Bronchial epithelial cell (primary cell): ENCODE measurements at regions not wholly inside any gene's neighbourhood (a gene's known extent, or its start where the extent isn't known, plus 50 kb on each side); places are given as distances from the start of the nearest gene placed in this dataset.

Source experiments
- DNase-seq: peaks from one replicate; pipeline ENCODE4 v3.0.0-alpha.2; 2010; ENCODE audit warnings: low read depth
- FAIRE-seq: peaks from 2 replicates; lab custom pipeline; 2011; peaks lifted over from hg19 to GRCh38; lab: Jason Lieb, UNC
- H3K27me3 ChIP-seq: 2 replicates; pipeline ENCODE4 v1.5.1; 2011; ENCODE audit warnings: low read length; ENCODE audit not compliant: control insufficient read depth, insufficient read depth
- H3K36me3 ChIP-seq: 2 replicates; pipeline ENCODE4 v1.5.1; 2011; ENCODE audit warnings: low read length; ENCODE audit not compliant: control insufficient read depth, insufficient read depth
- H3K4me3 ChIP-seq: 2 replicates; pipeline ENCODE4 v1.5.1; 2011; ENCODE audit warnings: mild to moderate bottlenecking, low read depth, low read length, control low read depth
- CTCF ChIP-seq: IDR thresholded peaks from 2 replicates; pipeline ENCODE4 v1.5.1; 2011; ENCODE audit warnings: mild to moderate bottlenecking, moderate library complexity, low read length, control low read depth, inconsistent platforms; ENCODE audit not compliant: insufficient read depth, severe bottlenecking

- DNase-seq, result no peak
- Histone ChIP-seq H3K36me3 (no peaks in the 10 kb centered on the region), H3K27me3 (peaks cover 3% of the 10 kb centered on the region), H3K4me3 (no peak overlapping the region)
- FAIRE-seq, result no peak
- no peak for TF ChIP-seq CTCF
These were observed 320.8 kb upstream of the NFE2L3 start for GRCh38 chr7:25831062-25831691.

- TF ChIP-seq CTCF, result no peak
- peaks cover 3% of the 10 kb centered on the region for H3K27me3 ChIP-seq
- H3K36me3 ChIP-seq, result no peaks in the 10 kb centered on the region
- H3K4me3 ChIP-seq, result no peak overlapping the region
- no peak for DNase-seq
- no peak for FAIRE-seq
These were observed 320.1 kb upstream of the NFE2L3 start for GRCh38 chr7:25831831-25832411.

GRCh38 chr7:25832456-25832855 is 319.5 kb upstream of the NFE2L3 start:
- peaks cover 3% of the 10 kb centered on the region for H3K27me3 ChIP-seq
- DNase-seq, result no peak
- TF ChIP-seq CTCF, result no peak
- FAIRE-seq, result no peak
- H3K36me3 ChIP-seq, result no peaks in the 10 kb centered on the region
- no peak overlapping the region for H3K4me3 ChIP-seq

- no peak for TF ChIP-seq CTCF
- Histone ChIP-seq H3K27me3 (peaks cover 3% of the 10 kb centered on the region), H3K36me3 (no peaks in the 10 kb centered on the region), H3K4me3 (no peak overlapping the region)
- DNase-seq, result no peak
- FAIRE-seq, result no peak
These were observed 319.1 kb upstream of the NFE2L3 start for GRCh38 chr7:25832929-25833328.

- FAIRE-seq (no peak), DNase-seq (no peak)
- TF ChIP-seq CTCF, result no peak
- H3K27me3 ChIP-seq, result peaks cover 3% of the 10 kb centered on the region
- no peak overlapping the region for H3K4me3 ChIP-seq
- no peaks in the 10 kb centered on the region for H3K36me3 ChIP-seq
These were observed 317.9 kb upstream of the NFE2L3 start for GRCh38 chr7:25834050-25834449.

GRCh38 chr7:25835197-25835596 is 316.8 kb upstream of the NFE2L3 start:
- DNase-seq (peak; percentile 47), FAIRE-seq (no peak)
- no peaks in the 10 kb centered on the region for H3K36me3 ChIP-seq
- TF ChIP-seq CTCF, result no peak
- H3K27me3 ChIP-seq, result peaks cover 3% of the 10 kb centered on the region
- no peak overlapping the region for H3K4me3 ChIP-seq
